Stimulated activated CD4-positive, alpha-beta T cell treated with anti-CD3 and anti-CD28 coated beads, TNF-alpha, amount 100 ng/mL, for 48 hours (primary cell): ENCODE measurements at regions not wholly inside any gene's neighbourhood (a gene's known extent, or its start where the extent isn't known, plus 50 kb on each side); places are given as distances from the start of the nearest gene placed in this dataset.

Source experiments
- DNase-seq, 3 donors: peaks; one replicate each; pipeline ENCODE4 v3.0.0-alpha.2; 2020; ENCODE audit warnings: low read depth in 3 of 3

DNA sequence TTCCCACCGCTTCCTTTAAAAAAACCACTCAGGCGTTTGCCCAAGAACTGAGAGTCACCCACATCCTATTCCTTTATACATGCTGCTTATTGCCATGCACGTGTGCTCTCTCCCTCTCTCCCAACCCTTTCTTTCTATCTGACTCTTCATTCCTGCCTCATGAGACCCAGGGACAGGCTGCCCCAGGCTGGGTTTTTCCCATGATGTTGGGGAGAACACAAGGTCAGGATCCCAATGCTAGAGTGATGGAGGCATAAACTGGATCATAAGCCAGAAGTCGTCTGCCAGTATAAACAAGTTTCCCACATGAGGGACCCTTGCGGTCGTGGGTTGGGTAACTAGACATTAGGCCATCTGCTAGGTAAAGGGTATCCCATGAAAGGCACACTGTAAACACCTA is 64.9 kb downstream of the CD2 start:
- DNase-seq = no peak

DNA sequence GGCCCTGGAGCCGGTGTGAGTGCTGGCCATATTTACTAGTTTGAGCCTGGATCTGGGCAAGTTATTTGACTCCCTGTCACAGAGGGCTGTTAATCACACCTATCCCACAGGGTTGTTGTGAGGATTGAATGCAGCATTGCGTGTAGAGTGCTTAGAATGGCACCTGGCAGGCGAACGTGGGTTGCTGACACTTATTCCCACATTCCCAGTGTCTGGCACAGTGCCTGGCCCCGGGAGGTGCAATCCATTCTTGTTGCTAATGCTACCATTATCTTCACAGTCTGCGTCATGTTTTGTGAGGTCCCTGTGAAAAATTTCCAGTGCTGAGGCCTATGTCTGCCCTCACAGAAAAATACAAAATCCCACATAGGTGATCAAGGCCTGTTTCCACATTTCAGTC is 66.1 kb downstream of the CD2 start:
- no peak for DNase-seq

- no peak for DNase-seq
These were observed 67.5 kb downstream of the CD2 start for GRCh38 chr1:116821763-116822162.

DNA sequence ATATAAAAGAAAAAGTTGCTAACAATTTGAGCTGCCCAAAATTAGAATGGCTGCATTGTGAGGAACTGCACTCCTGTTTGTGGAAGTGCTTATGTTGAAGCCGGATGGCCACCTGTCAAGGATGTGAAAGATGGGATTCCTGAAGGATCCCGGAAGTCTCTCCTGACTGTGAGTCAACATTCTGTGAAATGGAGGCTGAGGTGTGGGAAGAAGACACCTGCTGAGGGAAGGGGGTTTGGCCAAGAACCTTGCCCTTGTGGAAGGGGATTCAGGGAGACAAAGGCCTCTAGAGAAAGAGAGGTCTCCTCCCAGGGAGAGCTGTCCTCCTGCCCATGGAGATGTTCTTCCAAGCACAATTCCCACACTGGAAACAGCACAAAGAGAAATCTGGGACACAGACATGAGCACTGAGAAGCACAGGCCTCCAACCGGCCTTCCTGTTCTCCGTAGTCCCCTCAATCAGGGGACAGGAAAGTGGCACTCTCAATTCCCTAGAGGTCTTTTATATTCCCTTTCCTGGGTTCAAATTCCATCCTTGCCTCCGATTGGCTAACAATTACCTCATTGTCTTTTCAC is 70.5 kb downstream of the CD2 start:
- DNase-seq = no peak

DNA sequence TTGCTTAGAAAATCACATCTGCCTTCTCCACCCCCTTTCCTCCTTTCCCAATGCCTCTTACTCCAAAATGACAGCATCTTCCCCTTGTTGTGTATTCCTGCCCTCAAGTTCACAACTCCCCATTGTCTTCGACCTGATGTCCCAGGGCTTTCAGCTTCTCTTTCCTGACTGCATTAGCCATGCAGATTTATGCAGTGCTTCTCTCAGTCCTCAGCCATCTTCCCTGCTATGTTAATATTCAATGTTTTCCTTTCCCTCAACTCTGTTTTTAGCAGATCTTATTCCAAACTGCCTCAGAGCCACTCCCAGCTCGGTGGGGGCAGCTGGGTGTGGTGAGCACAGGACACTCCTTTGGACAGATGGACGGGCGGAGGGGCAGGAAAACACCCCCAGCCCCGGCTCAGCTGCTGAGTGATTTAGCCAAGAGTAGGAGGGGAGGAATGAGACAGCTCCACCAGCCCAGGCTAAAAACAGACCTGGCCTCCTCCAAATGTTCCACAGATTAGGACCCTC is 71.0 kb downstream of the CD2 start:
- DNase-seq = no peak

- DNase-seq = no peak
These were observed 71.6 kb downstream of the CD2 start for GRCh38 chr1:116825720-116826438.

DNA sequence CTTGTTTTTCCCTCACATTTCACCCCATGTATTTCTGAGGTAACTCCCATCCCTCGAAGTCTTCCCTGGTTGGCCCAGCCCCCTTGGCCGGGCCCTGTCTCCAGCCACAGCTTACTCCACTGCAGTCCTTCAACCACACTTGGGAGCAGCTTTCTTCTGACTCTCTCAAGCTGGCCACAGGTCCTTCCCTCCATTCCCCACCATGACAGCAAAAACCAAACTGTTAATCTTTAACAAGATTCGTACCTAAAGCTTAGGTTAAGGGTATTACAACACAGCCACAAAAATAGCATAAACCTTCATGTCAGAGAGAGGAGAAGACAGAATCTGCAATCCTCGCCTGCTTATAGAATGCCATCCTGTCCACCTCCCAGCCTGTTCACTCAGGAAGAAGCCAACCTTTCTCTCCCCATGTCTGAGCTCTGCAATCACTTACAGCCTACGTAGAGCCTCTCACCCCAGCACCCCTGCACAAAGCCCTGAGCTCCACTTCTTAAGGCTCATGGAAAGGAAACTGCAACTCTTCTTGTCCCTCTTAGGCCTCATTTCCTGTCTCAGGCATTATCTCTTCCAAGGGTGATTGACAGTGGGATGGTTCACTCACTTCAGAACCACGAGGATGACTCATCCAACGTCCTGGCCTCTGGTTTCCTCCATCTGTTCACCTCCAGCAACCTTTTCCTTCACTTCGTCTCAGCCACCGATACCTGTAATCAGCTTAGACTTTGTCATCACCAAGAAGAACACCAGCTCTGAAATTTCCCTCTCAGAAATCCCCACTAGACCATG is 72.8 kb downstream of the CD2 start:
- DNase-seq = peak; percentile 53 to 78 (median 65)

DNA sequence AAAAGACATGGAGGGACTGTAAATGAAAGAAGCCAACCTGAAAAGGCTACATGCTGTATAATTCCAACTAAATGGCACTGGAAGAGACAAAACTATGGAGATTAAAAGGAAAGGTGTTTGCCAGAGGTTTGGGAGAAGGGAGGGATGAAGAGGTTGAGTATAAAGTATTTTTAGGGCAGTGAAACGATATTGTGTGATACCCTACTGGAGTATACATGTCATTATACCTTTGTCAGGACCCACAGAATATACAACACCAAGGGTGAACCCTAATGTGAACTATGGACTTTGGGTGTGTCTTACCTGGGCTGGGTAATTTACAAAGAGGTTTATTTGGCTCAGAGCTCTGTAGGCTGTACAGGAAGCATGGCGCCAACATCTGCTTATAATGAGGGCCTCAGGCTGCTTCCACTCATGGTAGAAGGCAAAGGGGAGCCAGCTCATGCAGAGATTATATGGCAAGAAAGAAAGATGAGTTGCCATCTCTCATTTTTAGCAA is 73.4 kb downstream of the CD2 start:
- no peak for DNase-seq

- no peak for DNase-seq
These were observed 77.3 kb upstream of the PTGFRN start for GRCh38 chr1:116832308-116832931.

DNA sequence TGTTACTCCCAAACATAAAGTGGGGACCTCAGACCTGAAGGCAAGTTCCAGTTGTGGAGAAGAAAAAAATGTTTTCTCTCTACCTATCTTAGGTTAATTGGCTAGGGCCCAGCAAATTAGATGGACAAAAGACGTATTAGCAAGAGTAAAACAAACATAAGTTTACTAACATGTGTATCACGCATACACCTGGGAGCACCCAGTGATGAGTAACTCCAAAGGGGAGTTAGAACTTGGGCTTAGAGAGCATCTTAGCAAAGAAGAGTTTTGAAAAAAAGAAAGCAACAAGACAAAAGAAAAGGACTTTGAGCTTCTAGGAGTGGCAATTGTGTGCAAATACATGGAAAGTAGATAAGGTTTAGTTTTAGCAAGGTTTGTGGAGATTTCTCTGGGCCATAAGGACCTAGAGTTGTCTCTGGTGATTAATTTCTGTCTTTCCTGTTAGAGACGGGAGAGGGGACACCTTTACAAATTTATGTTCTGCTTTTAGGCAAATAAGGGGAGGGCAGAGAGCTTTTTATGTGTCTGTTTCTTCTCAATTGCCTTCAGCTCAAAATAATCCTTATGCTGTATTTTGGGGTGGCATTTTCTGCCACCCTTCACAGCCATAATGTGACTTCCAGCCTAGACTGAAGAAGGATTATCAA is 76.7 kb upstream of the PTGFRN start:
- no peak for DNase-seq

GRCh38 chr1:116833718-116834117 is 76.0 kb upstream of the PTGFRN start:
- no peak for DNase-seq

DNA sequence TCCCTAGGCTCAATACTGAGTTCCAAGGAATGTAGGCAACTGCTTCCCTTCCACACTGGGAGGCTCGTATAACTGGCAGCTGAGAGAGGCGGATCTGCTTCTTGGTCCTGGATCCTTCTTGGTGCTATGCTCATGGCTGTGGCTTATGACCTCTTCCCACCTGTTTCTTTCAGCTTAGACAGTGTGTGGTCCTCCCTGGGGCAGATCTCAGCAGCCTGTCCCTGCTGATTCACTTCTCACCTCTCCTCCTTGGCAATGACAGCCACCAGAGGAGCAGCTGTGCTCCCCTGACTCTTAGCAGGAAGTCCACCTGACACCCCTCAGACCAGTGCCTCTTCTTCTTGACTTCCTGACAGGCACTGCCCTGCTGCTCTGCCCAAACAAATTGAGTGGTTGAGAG is 75.1 kb upstream of the PTGFRN start:
- no peak for DNase-seq

DNA sequence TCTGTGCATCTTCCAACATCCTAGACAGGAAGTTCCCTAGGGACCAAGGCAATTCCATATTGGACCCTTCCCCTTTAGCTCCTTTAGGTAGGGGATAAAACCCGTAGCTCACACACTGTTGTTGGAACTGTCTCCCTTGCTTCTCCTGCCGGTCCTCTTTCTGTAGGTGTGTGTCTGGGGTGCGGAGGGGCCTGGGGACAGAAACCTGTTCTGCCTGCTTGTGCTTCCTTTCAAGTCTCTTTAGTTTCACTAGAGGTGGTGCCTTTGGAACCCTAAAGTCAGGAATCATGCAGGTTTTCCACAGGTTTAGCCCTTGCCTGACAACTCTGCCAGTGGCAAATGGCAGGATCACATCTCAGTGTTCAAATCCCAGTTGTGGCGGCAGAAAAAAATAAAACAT is 74.6 kb upstream of the PTGFRN start:
- no peak for DNase-seq

- DNase-seq = no peak
These were observed 73.6 kb upstream of the PTGFRN start for GRCh38 chr1:116836099-116836498.

- no peak for DNase-seq
These were observed 68.0 kb upstream of the PTGFRN start for GRCh38 chr1:116841569-116842344.

DNA sequence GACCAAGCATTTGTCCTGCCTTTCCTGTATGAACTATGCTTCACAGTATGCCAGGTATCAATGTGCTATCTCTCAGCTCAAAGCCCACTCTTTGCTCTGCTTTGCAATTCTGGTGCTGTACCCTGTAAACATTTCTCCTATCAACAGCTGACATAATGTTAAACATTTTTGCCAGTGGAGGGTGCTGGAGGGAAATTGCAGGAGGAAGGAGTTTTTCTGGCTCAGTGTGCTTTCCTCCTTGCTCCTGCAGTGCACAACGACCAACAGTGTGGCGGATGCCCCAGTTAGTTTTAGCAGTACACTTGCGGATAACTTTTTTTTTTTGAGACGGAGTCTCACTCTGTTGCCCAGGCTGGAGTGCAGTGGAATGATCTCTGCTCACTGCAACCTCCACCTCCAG is 67.1 kb upstream of the PTGFRN start:
- DNase-seq = no peak

DNA sequence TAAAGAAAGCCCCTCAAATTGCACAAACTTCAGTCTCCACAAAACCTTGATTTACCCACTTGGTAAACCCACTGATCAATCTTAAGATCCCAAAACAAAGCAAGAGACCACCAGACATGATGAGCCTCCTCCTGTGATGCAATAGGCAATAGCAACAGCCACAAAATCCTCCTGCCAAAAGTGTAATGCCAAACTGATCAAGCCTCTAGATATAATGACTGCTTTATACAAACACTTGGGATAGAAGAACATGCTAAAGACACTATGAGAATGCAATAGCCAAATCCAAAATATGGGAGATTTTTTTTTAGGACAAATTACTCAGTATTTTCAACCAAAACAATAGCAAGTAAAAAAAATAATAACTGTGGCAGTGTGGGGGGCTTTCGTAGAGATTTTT is 64.9 kb upstream of the PTGFRN start:
- DNase-seq = no peak

- no peak for DNase-seq
These were observed 62.5 kb upstream of the PTGFRN start for GRCh38 chr1:116847190-116847589.

- DNase-seq = no peak
These were observed 61.8 kb upstream of the PTGFRN start for GRCh38 chr1:116847688-116848531.

DNA sequence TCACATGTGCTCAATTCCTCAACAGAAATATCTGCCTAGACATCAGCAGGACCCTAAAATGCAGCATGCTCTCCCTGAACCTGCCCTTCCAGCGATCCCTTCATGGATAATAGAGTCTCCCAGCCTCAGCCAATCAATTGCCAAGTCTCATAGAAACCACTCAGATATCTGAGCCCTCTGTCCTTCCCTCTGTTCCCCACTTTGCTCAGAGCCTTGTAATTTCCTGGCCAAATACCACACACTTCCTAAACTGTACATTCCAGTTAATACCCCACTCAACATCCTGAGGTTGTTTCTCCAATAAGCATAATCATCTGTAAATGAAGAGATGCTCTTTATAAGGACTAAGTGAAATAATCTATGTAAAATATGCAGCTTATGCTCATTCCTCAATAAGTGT is 59.3 kb upstream of the PTGFRN start:
- no peak for DNase-seq
